Fibroblast of pulmonary artery (primary cell): ENCODE measurements at regions not wholly inside any gene's neighbourhood (a gene's known extent, or its start where the extent isn't known, plus 50 kb on each side); places are given as distances from the start of the nearest gene placed in this dataset.

ENCODE experiments used
- DNase-seq: peaks from one replicate; pipeline ENCODE4 v3.0.0-alpha.2; 2010; ENCODE audit warnings: low read depth
- H3K4me3 ChIP-seq: replicated peaks from 2 replicates; pipeline ENCODE4 v1.5.1; 2011; ENCODE audit warnings: low read depth, mild to moderate bottlenecking, control low read depth, low read length, moderate library complexity
- CTCF ChIP-seq: IDR thresholded peaks from 2 replicates; pipeline ENCODE4 v1.5.1; 2011; ENCODE audit warnings: mild to moderate bottlenecking, control low read depth, low read length, inconsistent platforms; ENCODE audit errors: missing control alignments

GRCh38 chr6:56335726-56336125 is 88.3 kb upstream of the COL21A1 start:
- peak; percentile 96 for DNase-seq
- TF ChIP-seq CTCF: no peak
- no peak overlapping the region for H3K4me3 ChIP-seq

- no peak overlapping the region for H3K4me3 ChIP-seq
- no peak for TF ChIP-seq CTCF
- peak; percentile 87 for DNase-seq
Observed at GRCh38 chr6:56334937-56335336, 87.6 kb upstream of the COL21A1 start.

- H3K4me3 ChIP-seq: no peak overlapping the region
- DNase-seq: peak; percentile 88
- TF ChIP-seq CTCF: no peak
Observed at GRCh38 chr6:56329271-56330050, 82.1 kb upstream of the COL21A1 start.

- TF ChIP-seq CTCF: no peak
- no peak for DNase-seq
- no peak overlapping the region for H3K4me3 ChIP-seq
Observed at GRCh38 chr6:56328728-56329090, 81.3 kb upstream of the COL21A1 start.

- H3K4me3 ChIP-seq: no peak overlapping the region
- TF ChIP-seq CTCF: no peak
- no peak for DNase-seq
Observed at GRCh38 chr6:56327946-56328727, 80.8 kb upstream of the COL21A1 start.

- no peak overlapping the region for H3K4me3 ChIP-seq
- no peak for DNase-seq
- TF ChIP-seq CTCF: no peak
Observed at GRCh38 chr6:56324396-56324795, 77.0 kb upstream of the COL21A1 start.
